ENCODE measurements at regions not wholly inside any gene's neighbourhood (a gene's known extent, or its start where the extent isn't known, plus 50 kb on each side); places are given as distances from the start of the nearest gene placed in this dataset.

DNA sequence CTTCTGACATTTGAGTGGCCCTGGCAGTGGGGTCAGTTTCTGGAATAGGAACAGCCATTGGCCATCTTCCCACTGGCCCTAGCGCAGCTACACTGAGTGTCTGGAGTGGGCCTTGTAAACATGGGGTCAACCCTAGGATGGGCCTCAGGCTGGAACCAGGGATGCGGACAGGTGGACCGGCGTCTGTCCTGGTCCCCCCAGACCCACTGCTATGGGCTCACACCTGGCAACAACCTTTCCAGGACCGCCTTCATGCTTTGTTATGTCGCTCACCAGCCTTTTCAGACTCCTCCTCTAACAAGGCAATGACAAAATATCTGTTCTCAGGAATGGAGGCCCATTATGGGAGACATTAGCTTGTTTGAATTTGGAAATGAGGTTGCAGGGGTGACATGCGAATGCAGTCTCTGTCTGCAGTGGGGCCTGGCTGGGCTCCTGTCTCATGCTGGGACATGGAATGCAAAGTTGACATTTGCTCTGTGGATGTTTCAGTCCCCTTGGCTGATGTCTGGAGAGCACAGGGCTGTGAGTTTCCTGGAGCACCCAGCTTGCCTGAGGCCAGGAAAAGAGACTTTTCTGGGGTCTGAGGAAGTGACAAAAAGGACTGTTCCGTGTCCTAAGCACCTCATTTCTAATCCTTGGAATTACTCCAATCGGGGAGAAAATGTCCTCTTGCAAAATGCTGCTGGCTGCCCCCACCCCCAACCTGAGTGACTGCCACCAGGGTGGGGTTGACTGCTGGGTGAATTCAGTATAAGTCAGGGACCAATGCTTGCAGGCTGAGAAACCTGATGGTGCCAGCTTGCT is 98.7 kb upstream of the PMEPA1 start:
- no peak for DNase-seq (ENCODE audit: low read depth)
- no peak overlapping the region for H3K4me3 ChIP-seq (ENCODE audit: low read depth, low read length)
- TF ChIP-seq, protein P1, sequence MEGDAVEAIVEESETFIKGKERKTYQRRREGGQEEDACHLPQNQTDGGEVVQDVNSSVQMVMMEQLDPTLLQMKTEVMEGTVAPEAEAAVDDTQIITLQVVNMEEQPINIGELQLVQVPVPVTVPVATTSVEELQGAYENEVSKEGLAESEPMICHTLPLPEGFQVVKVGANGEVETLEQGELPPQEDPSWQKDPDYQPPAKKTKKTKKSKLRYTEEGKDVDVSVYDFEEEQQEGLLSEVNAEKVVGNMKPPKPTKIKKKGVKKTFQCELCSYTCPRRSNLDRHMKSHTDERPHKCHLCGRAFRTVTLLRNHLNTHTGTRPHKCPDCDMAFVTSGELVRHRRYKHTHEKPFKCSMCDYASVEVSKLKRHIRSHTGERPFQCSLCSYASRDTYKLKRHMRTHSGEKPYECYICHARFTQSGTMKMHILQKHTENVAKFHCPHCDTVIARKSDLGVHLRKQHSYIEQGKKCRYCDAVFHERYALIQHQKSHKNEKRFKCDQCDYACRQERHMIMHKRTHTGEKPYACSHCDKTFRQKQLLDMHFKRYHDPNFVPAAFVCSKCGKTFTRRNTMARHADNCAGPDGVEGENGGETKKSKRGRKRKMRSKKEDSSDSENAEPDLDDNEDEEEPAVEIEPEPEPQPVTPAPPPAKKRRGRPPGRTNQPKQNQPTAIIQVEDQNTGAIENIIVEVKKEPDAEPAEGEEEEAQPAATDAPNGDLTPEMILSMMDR (IDR thresholded peaks at IDR 0.05; ENCODE audit: insufficient read depth, low read depth, low read length): no peak

DNA sequence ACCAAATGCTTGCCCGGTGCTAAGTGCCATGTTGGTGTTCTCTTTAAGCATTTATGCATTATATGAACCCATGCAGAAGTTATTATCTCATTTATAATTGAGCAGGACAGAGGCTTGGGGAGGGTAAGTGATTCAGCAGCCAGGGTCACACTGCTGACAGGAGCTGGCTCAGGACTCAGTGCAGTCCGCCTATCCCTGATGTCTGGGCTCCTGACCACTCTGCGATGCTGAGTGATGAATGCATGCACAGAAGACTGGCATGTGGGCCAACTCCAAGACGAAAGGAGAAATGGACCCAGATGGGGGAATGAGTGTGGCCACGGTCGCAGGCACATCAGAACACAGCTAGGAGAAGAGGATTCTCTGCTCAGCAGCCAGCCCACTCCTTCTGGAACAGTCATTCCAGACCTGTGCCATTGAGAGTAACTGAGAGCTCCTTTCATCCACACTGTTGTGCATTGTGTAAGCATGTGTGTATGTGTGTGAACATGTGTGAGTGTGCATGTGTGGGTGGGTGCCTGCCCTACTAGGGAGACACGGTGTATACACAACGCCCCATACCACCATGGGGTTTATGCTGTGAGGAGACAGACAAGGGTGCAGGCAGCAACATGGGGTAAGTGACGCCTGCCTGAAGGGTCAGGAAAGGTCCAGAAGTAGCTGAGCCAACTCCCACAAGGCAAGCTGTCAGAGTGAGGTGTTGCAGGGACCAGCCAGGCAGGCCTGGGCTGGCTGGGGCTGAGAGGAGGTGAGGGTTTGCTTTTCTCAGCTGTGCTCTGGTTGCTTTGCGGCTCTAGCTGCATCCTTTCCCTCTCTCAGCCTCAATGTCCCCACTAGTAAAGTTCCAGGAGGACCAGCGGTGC is 97.8 kb upstream of the PMEPA1 start:
- no peak for DNase-seq (ENCODE audit: low read depth)
- no peak overlapping the region for H3K4me3 ChIP-seq (ENCODE audit: low read depth, low read length)
- TF ChIP-seq, protein P1 (IDR thresholded peaks at IDR 0.05; ENCODE audit: insufficient read depth, low read depth, low read length): no peak

DNA sequence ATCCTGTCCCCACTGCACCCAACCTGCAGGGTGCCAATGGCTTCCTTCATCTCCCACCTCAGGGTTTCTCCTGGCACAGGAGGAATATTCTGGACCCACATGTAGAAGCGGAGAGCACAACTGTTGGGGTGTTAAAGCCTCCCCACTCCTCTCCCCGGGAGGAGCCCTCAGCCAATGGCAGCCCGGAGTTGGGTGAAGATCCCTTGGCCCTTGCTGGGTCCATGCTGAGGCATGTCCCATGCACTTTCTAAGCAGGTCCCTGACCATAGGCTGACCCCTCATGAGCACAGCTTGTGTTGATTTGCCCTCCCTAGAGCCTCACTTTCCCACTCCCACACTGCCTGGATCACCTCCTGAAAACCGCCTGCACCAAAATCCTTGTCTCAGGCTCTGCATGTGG is 97.2 kb upstream of the PMEPA1 start:
- TF ChIP-seq, protein P1 (IDR thresholded peaks at IDR 0.05; ENCODE audit: insufficient read depth, low read depth, low read length): no peak
- DNase-seq (ENCODE audit: low read depth): no peak
- no peak overlapping the region for H3K4me3 ChIP-seq (ENCODE audit: low read depth, low read length)

DNA sequence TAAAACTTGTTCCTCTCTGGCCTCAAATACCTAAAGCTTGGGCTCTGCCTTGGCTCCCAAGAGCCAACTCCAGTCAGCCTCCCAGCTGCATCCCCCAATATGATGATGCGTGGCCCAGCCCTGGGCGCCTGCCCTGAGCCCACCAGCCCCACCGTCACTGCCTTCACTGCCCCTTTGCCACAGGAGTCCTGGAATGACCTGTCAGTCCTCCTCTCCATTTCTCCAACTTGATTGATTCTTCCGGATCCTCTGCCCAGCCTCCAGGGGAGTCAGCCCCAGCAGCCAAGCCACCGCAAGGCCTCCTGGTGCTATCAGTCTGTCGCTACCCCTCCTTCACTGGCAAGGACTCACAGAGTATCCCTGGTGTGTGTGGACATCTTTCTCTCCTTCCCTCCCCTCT is 96.7 kb upstream of the PMEPA1 start:
- no peak overlapping the region for H3K4me3 ChIP-seq (ENCODE audit: low read depth, low read length)
- DNase-seq (ENCODE audit: low read depth): no peak
- TF ChIP-seq, protein P1 (IDR thresholded peaks at IDR 0.05; ENCODE audit: insufficient read depth, low read depth, low read length): no peak

DNA sequence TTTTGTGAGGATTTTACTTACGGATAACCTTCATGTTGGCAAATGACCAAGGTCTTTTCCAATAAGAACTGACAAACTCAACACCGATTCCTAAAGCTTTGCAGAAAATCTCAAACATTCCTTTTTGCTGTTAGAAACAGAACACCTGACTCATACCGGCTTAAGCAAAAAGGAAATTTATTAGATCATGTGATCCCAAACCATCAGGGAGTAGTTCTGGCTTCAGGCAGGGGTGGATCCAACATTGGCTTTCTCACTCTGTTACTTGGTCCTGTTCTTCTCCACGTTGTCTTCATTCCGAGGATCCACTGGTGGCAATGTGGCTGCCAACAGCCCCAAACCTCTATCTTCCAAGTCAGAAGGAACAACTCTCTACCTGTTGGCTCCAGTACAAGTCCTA is 95.9 kb upstream of the PMEPA1 start:
- TF ChIP-seq, protein P1 (IDR thresholded peaks at IDR 0.05; ENCODE audit: insufficient read depth, low read depth, low read length): no peak
- DNase-seq (ENCODE audit: low read depth): no peak
- H3K4me3 ChIP-seq (ENCODE audit: low read depth, low read length): no peak overlapping the region

DNA sequence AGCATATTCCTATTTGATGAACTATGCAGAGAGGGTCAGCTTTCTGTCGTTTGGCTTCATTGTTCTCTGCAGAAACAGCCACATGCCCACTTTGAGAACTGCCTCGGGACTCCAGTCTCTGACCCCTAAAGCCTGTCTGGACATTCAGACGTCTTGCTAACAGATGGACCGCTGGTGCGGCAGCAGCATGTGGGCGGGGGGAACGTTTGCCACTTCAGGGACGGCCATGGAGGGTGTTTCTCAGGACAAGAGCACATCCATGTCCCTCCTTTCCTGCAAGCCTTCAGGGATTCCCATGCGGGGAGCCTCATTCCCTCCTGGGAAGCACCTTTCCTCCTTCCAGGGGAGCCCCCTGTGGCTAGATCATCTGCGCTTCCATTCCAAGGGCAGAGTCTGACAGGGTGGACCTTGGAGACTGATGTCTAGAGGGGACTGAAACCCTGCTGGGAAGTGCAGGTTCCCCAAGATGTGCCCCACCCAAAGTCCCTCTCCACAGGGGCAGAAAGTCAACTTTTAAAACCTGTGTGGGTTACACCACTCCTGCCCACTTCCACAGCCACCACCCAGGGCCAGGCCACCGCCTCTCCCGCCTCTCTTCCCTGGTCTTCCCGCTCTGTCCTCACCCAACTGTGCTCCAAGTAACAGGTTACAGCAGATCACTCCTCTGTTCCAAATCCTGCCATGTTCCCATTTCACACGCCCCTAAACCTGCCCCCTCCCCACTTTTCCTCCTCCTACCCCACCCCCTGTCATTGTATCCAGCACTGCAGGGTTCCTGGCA is 94.8 kb upstream of the PMEPA1 start:
- no peak for DNase-seq (ENCODE audit: low read depth)
- TF ChIP-seq, protein P1 (IDR thresholded peaks at IDR 0.05; ENCODE audit: insufficient read depth, low read depth, low read length): no peak
- no peak overlapping the region for H3K4me3 ChIP-seq (ENCODE audit: low read depth, low read length)
